Natural killer cell (primary cell): ENCODE measurements at regions not wholly inside any gene's neighbourhood (a gene's known extent, or its start where the extent isn't known, plus 50 kb on each side); places are given as distances from the start of the nearest gene placed in this dataset.

ENCODE experiments used
- ATAC-seq, 3 donors: fragments of 150-1000 bp in 2 of 3; fragments of 200-7000 bp in 1 of 3; cut with Tn5 transposase; 1 replicate in 1 of 3; 2 replicates in 2 of 3; pipeline ENCODE4 v1.10.0; 2021; ENCODE audit warnings: mild to moderate bottlenecking in 2 of 3, moderate library complexity in 2 of 3
- DNase-seq, 2 donors: peaks; one replicate each; pipeline versions ENCODE4 v3.0.0 to v3.0.0-alpha.2; 2013 to 2021; ENCODE audit warnings: mixed read lengths in 1 of 2
- H3K27ac ChIP-seq: one replicate; pipeline ENCODE4 v1.5.1; 2013; ENCODE audit warnings: mild to moderate bottlenecking, low read length
- H3K27me3 ChIP-seq: one replicate; pipeline ENCODE4 v1.6.1; 2013; ENCODE audit warnings: low read length; ENCODE audit not compliant: control insufficient read depth, insufficient read depth
- H3K36me3 ChIP-seq: one replicate; pipeline ENCODE4 v1.6.1; 2013; ENCODE audit warnings: low read length; ENCODE audit not compliant: control insufficient read depth, insufficient read depth
- H3K4me1 ChIP-seq: one replicate; pipeline ENCODE4 v1.6.1; 2013; ENCODE audit warnings: low read length; ENCODE audit not compliant: control insufficient read depth, insufficient read depth
- H3K4me3 ChIP-seq: one replicate; pipeline ENCODE4 v1.5.1; 2013; ENCODE audit warnings: low read length
- H3K9me3 ChIP-seq: one replicate; pipeline ENCODE4 v1.6.1; 2013; ENCODE audit warnings: low read length; ENCODE audit not compliant: control insufficient read depth, insufficient read depth
- H3K27ac Mint-ChIP-seq, 2 donors: one replicate each; pipeline ENCODE4 v1.8.0; 2022; ENCODE audit warnings: mild to moderate bottlenecking in 2 of 2, mixed read lengths in 2 of 2, moderate library complexity in 1 of 2
- H3K27me3 Mint-ChIP-seq, 2 donors: one replicate each; pipeline ENCODE4 v1.8.0; 2022; ENCODE audit warnings: low read depth in 2 of 2, mixed read lengths in 2 of 2
- H3K36me3 Mint-ChIP-seq: one replicate; pipeline ENCODE4 v1.8.0; 2022; ENCODE audit warnings: mixed read lengths
- H3K4me1 Mint-ChIP-seq, 2 donors: one replicate each; pipeline ENCODE4 v1.8.0; 2022; ENCODE audit warnings: mixed read lengths in 2 of 2
- H3K4me3 Mint-ChIP-seq: one replicate; pipeline ENCODE4 v1.8.0; 2022; ENCODE audit warnings: mild to moderate bottlenecking, moderate library complexity, mixed read lengths
- H3K9me3 Mint-ChIP-seq, 2 donors: one replicate each; pipeline ENCODE4 v1.8.0; 2022; ENCODE audit warnings: mixed read lengths in 2 of 2
- WGBS: methylation state at CpG from one replicate; pipeline ENCODE4 v1.1.7; 2013; ENCODE audit warnings: missing lambda C conversion rate; ENCODE audit not compliant: insufficient coverage; 5-methylcytosine and 5-hydroxymethylcytosine counted together
- intact Hi-C: fragments of 100-400 bp; cut with micrococcal nuclease; formaldehyde crosslinking; loops from one replicate; pipeline ENCODE4 v1.14.2; 2022
- TF ChIP-seq, protein P1 (sequence below): fragments of 200-600 bp; IDR thresholded peaks from one replicate; pipeline ENCODE4 v1.8.0; 2022; ENCODE audit warnings: antibody characterized with exemption

DNA sequence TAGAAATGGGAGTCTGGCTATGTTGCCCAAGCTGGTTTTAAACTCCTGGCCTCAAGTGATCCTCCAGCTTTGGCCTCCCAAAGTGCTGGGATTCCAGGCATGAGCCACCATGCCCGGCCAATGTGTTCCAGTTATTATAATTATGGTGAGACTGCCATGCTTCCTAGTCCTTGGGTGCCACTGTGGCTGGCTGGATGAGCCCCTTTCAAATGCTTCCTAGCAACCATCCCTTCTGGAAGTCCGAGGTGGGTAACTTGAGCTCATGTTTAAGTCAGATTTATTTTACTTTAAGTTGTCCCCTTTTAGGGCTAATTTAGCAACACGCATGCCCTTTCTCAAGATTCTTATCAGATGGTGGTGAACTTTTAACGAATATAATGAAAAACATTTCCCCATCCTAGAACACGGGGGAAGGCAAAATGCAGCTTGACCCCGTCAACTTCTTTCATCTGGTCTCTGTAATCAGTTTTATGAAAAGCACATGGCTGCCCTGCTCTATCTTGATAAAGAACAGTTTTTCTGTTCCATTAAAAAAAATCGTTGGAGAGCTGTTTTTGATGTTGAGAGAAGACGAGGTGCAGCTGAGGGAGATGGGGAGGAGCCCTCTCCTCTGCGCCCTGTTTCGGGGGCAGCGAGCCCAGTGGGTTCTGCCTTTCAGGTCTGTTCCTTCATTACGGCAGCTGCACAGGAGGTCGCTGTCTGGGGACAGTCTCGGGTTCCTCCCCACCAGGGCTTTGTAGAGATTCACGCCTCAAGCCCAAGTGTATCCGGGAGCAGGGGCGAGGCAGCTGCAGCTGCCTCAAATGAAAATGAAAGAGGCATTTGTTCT lies 61.0 kb upstream of the MKI67 start:
- intact Hi-C loops, result no loop called here
- no peaks in the 10 kb centered on the region for H3K27me3 Mint-ChIP-seq
- WGBS, result 41% methylated on average over 17 of the region's 17 CpGs
- peaks cover 27 to 35% of the 10 kb centered on the region in 2 donors for H3K4me1 Mint-ChIP-seq
- ATAC-seq, result peak; percentile 83 to 97 (median 88)
- DNase-seq, result peak; percentile 21 to 60
- peak overlapping the region; percentile 93 for H3K4me3 Mint-ChIP-seq
- peak overlapping the region; percentile 20 for H3K4me3 ChIP-seq
- peaks cover 0 to 2% of the 10 kb centered on the region in 2 donors for H3K9me3 Mint-ChIP-seq
- peaks cover 22% of the 10 kb centered on the region for H3K4me1 ChIP-seq
- H3K9me3 ChIP-seq, result no peaks in the 10 kb centered on the region
- H3K27me3 ChIP-seq, result no peaks in the 10 kb centered on the region
- peak overlapping the region; percentile 55 for H3K27ac ChIP-seq
- TF ChIP-seq, protein P1, sequence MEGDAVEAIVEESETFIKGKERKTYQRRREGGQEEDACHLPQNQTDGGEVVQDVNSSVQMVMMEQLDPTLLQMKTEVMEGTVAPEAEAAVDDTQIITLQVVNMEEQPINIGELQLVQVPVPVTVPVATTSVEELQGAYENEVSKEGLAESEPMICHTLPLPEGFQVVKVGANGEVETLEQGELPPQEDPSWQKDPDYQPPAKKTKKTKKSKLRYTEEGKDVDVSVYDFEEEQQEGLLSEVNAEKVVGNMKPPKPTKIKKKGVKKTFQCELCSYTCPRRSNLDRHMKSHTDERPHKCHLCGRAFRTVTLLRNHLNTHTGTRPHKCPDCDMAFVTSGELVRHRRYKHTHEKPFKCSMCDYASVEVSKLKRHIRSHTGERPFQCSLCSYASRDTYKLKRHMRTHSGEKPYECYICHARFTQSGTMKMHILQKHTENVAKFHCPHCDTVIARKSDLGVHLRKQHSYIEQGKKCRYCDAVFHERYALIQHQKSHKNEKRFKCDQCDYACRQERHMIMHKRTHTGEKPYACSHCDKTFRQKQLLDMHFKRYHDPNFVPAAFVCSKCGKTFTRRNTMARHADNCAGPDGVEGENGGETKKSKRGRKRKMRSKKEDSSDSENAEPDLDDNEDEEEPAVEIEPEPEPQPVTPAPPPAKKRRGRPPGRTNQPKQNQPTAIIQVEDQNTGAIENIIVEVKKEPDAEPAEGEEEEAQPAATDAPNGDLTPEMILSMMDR, result no peak
- H3K27ac Mint-ChIP-seq, result peak overlapping the region; percentile 95 to 96
- H3K36me3 Mint-ChIP-seq, result no peaks in the 10 kb centered on the region
- no peaks in the 10 kb centered on the region for H3K36me3 ChIP-seq

DNA sequence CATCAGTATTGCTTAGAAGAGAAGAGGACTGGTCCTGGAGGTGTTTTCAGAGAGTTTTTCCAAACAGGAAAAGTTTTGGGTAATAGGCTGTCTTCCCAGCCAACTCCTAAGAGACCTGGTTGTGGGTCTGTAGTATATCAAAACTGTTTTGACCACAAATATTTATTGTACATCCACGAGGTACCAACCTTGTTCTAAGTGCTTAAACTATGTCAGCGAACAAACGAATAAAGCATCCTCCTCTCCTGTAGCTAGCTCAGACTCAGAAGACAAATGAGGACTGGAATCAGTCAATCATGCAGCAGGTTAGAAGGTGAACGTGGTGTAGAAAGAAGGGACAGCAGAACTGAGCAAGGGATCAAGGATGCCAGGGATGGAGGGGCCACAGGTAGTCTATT lies 61.6 kb upstream of the MKI67 start:
- TF ChIP-seq, protein P1, result no peak
- Mint-ChIP-seq H3K4me1 (peaks cover 27 to 34% of the 10 kb centered on the region in 2 donors), H3K27ac (peak overlapping the region; percentile 95 to 96), H3K27me3 (no peaks in the 10 kb centered on the region), H3K4me3 (peak overlapping the region; percentile 93), H3K36me3 (no peaks in the 10 kb centered on the region), H3K9me3 (peaks cover 0 to 2% of the 10 kb centered on the region in 2 donors)
- intact Hi-C loops, result no loop called here
- Histone ChIP-seq H3K4me3 (peak overlapping the region; percentile 20), H3K27me3 (no peaks in the 10 kb centered on the region), H3K4me1 (peaks cover 22% of the 10 kb centered on the region), H3K36me3 (no peaks in the 10 kb centered on the region), H3K27ac (peak overlapping the region; percentile 55), H3K9me3 (no peaks in the 10 kb centered on the region)
- 60% methylated on average over 4 of the region's 4 CpGs for WGBS
- ATAC-seq (peak; percentile 5 to 42 (median 19)), DNase-seq (peak in 1 of 2 donors; percentile 12)

DNA sequence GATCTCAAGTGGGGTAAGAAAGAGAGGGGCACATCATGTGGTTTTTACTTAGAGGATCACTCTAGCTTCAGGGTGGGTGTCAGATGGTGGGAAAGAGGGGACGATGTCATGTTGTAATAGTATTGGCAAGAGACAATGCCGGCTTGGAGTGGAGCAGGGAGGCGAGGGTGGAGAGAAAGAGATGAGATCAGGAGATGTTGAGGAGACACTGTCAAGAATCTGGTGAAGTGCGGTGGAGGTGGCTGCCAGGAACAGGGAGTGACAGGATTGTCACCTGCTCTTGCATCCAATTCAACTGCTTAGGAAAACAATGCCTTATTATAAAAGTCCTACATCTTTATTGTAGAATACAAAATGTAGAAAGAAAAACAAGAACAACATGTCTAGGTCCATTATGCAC lies 63.0 kb upstream of the MKI67 start:
- Mint-ChIP-seq H3K4me3 (peak overlapping the region; percentile 49), H3K36me3 (no peaks in the 10 kb centered on the region), H3K4me1 (peaks cover 21 to 25% of the 10 kb centered on the region in 2 donors), H3K27ac (peak overlapping the region; percentile 95 to 96), H3K27me3 (no peaks in the 10 kb centered on the region), H3K9me3 (no peaks in the 10 kb centered on the region)
- no peak overlapping the region for H3K27ac ChIP-seq
- no peaks in the 10 kb centered on the region for H3K27me3 ChIP-seq
- intact Hi-C loops, result no loop called here
- H3K4me3 ChIP-seq, result no peak overlapping the region
- DNase-seq (no peak), ATAC-seq (no peak)
- no peaks in the 10 kb centered on the region for H3K9me3 ChIP-seq
- peaks cover 22% of the 10 kb centered on the region for H3K4me1 ChIP-seq
- H3K36me3 ChIP-seq, result no peaks in the 10 kb centered on the region
- TF ChIP-seq, protein P1, result no peak
- 94% methylated on average over 4 of the region's 4 CpGs for WGBS
